NOMO-1 (cell line): ENCODE measurements at regions not wholly inside any gene's neighbourhood (a gene's known extent, or its start where the extent isn't known, plus 50 kb on each side); places are given as distances from the start of the nearest gene placed in this dataset.

ENCODE experiments used
- DNase-seq, 2 experiments: peaks; one replicate each; lab custom pipeline; 2025; ENCODE audit not compliant: unreplicated experiment in 2 of 2; lab: John Stamatoyannopoulos, UW

DNA sequence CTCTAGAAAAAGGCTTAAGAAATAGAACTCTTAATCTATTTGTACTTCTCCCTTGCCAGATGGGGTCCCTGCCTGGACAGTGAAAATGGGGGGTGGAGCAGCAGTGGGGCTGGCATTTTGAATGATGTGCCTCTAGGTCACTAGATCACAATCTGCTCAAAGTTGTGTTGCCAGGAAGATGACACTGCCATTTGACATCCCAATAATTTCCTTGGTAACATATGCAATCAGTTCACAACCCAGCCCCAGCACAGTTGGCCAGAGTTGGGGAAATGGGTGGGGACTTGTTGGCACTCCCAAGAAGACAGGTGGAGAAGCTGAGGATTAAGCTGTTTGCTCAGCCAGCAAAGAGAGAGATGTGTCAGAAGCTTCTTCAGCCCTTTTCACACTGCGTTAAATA lies 558.3 kb upstream of the KLHL29 start:
- DNase-seq, result no peak

DNA sequence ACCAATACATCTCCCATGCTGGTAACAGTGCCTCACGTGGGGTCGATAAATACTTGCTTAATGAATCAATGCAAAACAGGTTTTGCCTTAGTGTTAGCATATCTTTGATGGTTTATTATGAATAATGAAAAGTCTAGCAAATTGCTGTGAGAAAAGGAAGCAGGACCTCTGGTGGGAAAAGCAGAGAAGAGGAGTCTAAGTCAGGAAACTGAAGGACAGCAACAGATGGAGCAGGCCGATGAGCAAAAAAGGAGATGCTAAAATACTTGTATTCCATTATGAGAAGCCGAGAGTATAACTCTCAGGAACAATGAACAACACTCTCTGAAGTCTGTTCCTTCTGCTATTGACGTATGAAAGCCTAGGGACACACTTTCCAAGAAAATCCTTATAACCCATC lies 555.2 kb upstream of the KLHL29 start:
- no peak for DNase-seq

DNA sequence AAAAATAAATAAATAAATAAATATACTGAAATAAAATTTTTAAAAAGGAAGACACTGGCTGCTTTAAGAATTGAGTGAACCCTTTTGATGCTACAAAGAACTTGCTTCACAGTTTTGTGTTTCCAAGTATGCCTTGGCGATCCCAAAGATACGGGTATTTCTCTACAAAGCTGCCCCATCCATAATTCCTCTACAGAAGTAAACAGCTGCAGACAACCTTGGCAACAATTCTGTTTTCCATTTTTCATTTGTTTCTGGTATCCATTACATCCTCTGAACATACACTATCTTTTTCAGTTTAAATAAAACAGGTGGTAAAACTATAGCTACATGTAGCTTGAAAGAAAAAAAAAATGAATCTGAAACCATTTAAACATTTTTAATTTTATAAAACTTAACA lies 552.8 kb upstream of the KLHL29 start:
- DNase-seq, result no peak

DNA sequence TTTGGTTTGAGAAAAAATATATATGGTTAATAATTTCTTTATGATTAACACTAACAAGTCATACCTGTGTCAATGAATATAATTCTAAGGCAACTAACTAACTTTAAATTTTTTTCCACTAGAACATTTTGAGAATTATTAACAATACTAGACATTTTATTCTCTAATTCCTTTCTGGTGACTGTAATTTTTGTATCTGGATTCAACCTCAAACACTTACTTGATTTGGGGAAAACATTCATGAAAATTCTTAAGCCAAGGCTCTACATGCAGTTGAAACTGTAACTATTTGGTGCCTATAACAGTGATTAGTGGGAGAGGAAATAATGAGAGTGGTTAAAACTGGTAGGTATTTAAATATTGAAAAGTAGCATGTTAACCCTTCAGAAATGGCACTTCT lies 546.5 kb upstream of the KLHL29 start:
- no peak for DNase-seq

DNA sequence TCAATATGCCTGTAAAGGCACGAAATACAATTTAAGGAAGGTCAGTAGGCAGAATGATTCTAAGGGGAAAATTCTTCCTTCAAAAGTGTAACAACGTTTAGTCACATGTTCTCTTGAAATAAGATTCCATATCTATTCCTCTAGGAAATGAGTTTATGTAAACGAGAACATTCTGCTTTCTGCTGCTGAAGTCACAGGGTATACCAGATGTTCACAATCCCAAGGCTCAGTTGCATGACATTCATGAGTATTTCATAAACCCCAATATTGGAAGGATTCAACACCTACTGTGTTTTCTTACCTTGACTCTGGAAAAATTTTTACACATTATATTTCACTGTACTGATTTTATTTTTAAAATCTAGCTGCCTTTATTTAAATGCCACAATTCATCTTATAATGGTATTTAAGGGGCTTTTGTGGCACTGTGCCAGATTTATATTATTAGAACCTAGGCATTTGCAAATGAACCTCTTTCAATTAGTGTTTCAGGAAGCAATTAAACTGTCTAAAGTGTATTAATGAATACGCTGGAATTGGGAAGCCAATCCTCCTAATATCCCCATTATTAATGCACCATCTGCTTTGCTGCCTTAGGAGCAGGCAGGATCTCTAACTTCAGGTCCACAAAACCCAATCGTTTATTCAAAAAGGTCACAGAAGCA lies 542.6 kb upstream of the KLHL29 start:
- no peak for DNase-seq

DNA sequence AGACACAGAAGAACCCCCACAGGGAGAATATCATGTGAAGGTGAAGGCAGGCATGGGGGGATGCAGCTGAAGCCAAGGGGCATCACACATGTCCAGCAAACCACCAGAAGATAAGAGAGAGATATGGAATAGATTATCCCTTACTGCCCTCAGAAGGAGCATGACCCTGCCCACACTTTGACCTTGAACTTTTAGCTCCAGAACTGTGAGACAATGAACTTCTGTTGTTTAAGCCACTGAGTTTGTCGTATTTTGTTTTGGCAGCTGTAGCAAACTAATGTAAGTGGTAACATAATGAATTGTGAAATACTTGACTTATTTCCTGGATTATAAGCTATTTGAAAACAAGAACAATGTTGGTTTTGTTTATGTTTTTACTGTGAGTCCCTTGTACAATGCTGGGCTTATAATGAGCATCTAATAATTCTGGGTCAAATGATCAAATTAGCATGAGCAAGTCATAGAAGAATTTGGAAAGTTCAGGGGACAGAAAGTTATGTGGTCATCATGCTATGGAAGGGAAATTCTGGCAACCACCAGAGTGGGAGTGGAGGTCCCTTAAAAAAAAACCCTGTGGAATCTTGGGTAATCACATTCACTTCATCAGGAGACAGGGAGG lies 541.0 kb upstream of the KLHL29 start:
- no peak for DNase-seq

DNA sequence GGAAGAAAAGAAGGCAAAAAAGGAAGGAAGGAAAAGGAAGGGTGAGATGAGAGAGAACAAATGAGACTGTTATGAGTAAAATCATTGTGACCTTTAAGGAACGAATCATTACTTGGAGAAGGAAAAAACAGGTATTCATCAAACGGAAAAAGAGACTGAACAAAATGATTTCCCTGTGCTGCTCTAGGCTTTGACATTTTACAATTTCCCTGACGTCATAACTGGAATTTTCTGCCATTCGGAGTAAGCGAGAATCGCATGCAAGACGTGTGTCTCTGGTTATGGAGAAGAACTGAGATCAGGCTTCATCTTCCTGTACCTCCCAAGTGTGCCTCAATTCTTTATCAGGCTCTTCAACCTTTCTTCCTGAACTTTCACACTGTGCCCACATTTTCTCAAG lies 534.7 kb upstream of the KLHL29 start:
- DNase-seq, result no peak

DNA sequence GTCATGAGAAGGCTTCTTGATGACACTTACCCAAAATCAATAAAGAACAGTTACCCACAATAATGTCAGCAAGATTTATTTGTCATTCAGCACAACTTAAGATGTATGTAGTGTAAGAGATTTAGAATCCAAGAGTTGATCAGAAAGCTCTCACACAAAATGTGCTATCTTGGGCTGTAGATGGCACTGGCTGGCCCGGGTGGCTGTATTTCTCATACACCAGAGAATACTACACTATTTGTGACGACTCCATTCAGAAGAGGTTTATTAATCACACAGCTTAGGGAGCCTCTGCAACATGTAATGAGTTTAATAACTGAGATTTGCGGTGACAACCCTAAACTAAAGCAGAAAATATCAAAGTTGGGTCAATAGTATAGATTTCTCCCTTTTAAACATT lies 530.4 kb upstream of the KLHL29 start:
- no peak for DNase-seq

DNA sequence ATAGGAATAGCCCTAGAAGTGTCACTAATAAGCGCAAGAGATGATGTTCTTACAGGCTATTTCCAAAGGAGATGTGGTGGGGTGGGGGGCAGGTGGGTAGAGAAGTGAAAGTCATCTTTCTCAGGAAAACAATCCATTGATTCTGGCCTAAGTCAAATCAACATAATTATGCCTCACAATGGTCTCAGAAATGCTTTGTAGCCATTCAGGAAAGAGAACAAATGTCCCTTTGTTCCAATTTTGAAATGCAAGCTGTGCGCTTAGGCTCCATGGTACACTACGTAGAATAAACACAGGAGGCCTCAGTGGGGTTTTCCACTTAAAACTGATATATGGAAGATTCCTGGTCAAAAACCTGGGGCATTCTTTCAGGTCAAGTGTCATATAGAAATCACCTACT lies 529.9 kb upstream of the KLHL29 start:
- no peak for DNase-seq

DNA sequence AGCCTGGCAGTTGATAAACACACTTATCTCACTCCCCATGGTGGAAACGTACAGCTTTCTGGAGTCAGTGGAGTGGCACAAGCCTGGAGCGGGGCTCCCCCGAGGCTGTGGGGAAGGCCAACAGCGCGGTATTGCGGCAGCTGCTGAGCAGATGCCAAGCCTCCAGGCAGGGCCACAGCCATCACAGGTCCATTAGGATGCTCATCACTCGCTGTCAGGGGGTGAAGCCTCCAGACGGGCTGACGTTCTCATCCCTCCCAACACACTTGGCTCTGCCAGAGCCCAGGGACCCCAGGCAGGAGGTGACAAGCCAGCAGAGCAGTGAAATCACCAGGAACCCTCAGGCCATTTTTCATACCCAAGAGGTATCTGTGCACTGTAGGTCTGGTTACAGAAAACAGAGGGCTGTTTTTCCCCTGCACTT lies 529.2 kb upstream of the KLHL29 start:
- DNase-seq, result no peak

DNA sequence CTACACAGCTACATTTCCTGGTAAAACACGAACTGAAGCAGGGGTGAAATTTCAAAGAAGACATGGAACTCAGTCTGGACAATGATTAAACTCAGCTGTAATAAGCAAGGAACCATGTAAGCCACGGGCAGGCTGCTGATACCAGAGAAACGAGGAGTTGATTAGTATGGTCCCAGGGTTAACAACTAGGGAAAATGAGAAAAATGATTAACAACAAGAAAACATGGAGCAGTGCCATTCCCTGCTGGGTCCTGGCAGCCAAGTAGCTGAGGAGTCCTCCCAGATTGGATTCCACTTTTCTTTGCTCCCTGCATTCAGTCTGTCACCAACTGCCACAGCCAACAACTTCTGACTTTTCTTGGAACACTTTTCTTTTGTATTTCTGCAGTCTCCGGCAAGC lies 517.0 kb upstream of the KLHL29 start:
- DNase-seq, result no peak

DNA sequence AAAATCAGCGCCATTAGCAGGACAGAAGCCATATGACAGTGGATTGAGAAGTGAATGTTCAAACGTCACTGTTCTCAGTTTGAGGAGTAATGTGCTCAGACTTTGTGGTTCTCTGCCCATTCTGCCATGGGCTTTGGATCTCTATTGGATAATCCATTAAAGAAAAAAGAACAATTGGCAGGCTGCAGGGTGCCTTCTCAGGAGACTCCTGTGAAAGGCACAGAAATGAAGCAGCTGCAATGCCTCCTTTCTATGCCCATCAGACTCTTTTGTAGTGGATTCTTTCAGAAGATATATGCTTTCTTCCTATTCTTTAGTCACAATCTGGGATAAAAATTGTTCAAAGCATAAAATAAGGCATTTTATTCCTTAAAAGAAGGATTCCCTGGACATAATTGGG lies 506.9 kb upstream of the KLHL29 start:
- DNase-seq, result no peak

DNA sequence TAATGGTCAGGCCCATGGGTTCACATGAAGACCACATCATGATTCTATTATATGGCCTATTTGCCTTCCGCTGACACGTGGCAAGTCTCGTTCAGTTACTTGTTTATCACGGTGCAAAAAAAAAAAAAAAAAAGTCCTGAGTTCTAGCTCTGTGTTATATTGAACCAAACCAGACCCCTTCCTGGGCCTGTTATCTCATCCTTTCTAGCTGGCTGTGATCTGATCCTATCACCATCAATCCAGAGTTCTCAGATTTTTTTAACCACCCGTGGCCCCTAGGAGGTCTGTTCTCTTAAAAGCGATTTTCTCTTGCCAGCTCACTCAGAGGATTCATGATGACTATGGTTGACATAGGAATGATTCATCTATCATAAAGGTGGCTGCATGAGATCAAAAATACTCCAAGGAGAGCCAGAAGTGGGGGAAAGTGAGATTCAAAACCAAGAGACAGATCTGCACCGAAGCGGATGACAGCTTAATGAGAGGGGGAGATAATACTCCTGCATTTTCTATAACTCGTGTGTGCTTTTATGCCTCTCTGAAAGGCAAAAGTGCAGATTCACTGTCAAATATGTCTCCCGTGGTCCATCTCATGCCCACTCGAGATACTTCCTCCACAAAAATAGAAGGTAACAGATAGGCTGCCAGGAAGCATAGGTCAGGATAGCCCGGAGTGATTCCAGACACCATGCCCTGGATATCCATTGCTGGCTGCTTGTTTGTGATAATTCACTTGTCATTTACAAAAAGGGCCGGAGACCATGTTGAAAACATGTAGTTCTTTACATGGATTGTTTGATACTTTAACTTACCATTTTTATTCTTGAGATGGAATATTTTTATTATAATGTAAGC lies 505.7 kb upstream of the KLHL29 start:
- DNase-seq, result no peak

DNA sequence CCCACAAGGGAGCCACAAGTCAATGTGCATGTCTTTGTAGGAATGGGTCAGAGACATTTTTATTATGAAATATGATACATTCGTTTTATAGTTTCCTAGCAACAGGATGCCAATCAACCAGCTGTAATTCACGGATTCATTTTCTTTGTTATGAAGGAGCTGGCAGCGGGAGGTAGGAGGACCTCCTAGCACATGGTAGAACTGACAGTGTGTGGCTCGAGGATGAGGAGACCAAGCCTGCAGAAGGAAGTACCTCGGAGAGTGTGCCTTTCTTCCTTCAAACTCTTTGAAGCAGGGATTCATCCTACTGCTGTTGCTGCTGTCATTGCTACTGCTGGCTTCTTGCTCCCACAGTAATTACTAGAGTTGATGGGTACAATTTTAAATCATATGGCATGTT lies 504.8 kb upstream of the KLHL29 start:
- DNase-seq, result no peak

DNA sequence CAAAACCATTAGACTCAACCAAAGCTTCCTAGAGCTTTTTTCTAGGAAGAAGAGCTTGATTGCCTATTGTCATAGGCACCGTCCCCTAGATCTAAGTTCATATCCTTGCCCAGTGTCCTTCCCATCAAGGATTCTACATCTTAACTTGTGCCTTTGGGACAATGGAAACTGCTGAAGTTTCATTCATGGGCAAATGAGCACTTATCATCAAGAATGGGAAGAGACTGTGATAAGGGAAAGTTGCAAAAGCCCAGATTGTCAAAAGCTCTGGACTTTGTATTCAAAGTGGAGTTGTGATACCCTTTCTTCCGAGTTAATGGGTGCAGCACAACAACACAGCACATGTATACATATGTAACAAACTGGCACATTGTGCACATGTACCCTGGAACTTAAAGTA lies 503.0 kb upstream of the KLHL29 start:
- DNase-seq, result no peak

DNA sequence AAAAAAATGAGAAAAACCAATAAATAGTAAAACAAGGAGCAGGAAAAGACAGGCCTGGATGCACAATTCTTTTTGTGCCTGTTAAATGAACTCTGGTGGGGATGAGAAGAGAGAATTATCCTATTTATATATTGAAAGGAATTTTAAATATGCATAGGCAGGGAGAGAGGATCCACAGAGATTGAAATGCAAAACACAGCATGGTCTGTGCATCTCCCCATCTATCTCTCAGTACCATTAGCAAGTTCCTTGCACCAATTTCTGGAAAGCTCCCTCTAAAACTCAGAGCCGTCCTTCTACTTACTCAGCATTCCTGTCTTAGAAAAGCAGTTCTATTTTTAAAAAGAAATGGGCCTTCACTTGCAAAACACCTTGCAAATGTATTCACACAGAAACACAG lies 502.3 kb upstream of the KLHL29 start:
- no peak for DNase-seq

DNA sequence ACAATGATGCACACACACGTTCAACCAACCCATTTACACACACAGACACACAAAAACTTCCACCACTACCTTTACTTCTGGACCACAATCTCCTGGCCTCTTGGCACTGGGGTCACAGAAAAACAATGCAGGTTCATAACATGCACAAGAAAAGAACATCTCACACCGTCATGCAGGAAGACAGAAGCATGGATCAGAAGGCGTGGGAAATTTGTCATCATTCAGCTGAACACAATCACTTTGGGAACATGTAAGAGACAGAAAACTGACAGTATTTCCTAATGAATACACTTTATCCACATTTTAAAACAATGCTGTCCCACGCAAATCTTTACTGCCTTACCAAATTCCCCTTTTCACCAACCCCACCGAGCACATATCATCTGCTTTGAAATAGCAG lies 501.9 kb upstream of the KLHL29 start:
- no peak for DNase-seq

DNA sequence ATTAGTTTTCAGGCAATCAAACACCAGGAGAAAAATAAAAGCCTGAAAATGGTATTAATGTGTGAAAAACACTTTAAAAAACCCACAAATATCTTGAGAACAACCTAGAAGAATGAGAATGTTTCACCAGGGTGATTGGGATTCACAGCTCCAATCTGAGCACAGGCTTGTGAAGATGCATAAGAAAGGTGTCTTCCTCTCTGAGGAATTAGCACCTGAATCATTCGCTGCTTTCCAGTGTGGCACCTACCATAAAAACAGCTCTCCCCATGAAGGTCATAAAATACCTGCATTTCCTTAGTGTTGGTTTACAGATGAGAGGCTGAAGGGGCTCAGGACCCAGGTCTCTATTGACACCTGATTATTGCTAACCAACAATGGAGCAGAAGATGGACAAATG lies 499.7 kb upstream of the KLHL29 start:
- DNase-seq, result no peak

DNA sequence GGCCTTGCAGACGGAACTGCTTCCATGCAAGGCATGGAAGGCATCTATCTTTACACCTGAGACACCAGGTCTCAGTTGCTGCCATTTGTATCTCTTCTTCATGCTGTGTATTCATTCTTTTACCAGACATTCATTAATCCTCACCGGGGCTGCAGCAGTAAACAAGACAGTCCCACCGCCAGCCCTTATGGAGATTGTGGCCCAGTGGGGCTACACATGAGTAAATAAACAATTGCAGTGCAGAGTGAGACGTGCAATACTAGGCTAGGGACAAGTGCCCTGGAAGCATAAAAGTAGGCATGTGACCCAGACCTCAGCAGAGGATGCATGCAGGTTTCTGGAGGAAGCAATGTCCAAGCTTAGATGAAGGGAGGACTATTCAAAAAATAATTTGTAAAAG lies 497.6 kb upstream of the KLHL29 start:
- DNase-seq, result no peak

DNA sequence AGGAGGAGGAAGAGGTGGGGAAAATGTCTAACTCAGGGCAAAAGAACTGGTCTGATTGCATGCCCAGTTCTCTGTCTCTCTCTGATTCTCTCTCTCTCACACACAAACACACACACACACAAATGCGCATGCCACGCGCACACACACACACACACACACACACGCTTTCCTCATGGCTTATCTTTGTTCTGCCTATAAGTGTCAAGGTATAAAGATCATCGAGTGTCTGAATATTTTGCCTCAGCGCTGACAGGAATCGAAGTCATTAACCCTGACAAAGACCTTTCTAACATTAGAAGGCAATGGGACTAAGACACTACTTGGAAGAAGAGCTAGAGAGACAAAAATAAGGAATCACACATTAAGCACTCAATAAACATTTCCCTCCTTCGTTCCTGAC lies 497.1 kb upstream of the KLHL29 start:
- DNase-seq, result no peak

DNA sequence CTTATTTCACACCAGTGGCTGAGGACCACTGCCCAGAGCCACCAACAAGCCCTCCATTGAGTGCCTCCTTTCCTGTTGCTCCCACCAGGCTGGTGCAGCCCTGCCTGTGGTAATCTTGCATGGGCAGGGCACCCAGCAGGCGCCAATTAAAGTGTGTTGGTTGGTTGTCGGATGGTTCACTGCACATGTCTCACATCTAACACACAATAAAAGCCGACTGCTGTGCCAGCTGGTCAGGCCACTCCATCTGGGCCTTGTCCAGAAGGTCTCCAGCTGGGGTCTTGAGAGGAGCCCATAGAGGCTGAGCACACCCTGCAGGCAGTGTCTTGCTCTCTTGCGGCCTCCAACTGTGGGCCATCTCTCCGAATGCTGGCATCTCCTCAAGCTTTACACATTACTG lies 494.8 kb upstream of the KLHL29 start:
- no peak for DNase-seq
